Stimulated activated naive CD4-positive, alpha-beta T cell (primary cell): ENCODE measurements at regions not wholly inside any gene's neighbourhood (a gene's known extent, or its start where the extent isn't known, plus 50 kb on each side); places are given as distances from the start of the nearest gene placed in this dataset.
"Not testable (repeated sequence)": the region's sequence is repeated elsewhere in the genome, so short reads cannot be mapped to it uniquely, and the experiment has no call there.

Experiments used
- DNase-seq, 6 experiments: peaks; one replicate each; lab custom pipeline; 2025; lab: John Stamatoyannopoulos, UW

DNA sequence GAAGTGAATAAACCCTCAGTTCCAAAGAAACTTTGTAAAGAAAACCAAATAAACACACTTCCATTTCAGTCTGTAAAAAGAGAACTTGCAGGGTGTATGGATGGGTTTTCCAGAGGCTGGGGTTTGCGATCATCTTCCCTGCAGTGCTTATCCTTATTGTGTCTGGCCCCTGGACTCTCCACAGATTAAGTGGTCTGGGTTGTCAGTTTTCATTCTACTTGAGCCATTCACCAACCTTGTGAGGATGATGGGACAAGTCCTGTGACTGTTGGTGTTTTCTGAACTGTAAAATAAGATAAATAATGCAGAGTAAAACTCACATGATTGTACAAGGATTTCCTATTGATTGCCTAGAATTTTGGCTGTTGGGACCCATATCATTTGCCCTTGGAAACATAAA lies 166.1 kb upstream of the MOCS2 start:
- DNase-seq: no peak

DNA sequence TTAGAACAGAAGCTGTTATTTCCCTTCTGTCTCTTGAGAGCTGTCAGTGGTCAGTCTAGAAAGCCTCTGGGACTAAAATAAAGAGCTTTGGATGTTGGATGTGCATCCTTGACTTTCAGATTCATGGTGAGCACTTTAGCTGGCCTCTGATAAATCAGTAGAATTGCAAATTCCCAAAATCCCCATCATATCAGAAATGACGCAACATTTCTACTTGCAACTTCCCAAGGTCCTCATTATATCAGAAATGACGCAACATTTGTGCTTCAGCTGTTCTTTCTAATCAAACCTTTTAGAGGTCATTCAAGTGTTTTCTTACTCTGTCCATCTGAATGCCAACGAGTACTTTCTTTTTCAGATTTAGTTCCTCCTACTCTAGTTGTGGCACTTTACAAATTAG lies 167.3 kb upstream of the MOCS2 start:
- no peak for DNase-seq

DNA sequence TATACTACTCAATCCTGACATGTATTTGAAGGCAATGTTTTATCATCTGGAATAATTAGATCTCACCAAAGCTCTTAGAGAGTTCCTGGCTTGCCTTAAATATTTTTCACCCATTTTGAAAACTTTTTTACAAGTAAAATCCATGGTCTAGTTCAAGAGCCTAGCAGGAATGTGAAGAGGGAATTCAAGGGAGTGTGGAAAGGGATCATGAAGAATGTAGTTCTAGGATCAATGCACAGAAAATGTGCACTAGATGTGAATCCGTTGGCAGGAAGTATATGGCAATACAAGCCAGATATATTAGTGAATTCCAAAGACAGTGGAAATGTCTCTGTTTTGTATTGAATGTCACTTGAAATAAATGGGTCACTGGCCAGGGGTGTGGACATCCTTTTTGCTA lies 167.9 kb upstream of the MOCS2 start:
- DNase-seq: no peak

DNA sequence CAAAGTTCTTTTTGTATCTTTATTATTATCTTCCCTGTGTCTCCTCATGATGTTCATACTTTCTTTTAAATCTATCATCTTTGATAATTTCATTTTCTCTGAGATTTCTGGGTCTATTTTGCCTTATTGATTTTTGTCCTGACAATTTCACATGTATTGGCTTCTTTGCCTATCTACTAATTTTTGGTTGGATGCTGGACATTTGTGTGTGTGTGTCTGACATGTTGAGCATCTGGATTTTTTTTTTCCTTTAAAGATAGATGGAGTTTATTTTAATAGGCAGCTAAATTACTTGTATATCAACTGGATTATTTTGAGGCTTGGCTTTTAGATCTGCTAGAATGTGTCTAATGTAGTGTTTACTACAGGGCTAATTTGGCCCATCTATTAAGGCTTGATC lies 178.0 kb upstream of the MOCS2 start:
- DNase-seq: no peak

DNA sequence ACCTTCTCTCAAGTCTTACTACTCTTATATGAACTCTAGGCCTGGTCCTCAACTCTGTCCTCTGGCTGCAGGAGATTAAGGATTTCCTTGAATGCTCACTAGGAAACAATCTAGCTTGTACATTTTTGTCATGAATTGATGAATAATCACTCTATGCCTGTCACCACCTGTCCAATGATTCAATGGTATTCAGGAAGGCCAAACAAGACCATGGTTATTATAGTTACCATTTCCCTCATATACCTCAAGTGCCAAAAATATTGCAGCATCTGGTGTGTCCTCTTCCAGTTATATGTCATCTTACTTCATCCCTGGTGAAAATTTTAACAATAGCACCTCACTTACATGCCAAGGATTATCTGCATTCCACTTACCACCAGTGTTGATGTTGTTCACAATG lies 179.0 kb upstream of the MOCS2 start:
- DNase-seq: no peak

DNA sequence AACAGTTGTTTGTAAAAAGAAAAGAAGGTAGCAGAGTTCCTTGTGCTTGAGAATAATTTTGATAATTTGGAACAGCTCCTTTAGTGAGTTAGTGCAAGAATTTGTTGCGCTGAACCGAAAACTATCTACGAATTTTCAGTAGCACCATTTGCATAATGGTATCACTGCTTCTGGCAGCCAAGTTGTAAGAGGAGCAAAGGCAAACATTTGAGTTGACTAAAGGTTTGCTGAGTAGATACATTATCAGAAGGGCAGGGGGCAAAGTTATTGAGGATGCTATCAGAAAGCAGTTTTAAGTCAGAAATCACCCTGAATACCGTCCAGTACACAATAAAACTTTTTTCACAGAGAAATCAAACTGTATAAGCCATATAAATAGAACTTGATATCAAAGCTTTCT lies 181.5 kb upstream of the MOCS2 start:
- DNase-seq: no peak

DNA sequence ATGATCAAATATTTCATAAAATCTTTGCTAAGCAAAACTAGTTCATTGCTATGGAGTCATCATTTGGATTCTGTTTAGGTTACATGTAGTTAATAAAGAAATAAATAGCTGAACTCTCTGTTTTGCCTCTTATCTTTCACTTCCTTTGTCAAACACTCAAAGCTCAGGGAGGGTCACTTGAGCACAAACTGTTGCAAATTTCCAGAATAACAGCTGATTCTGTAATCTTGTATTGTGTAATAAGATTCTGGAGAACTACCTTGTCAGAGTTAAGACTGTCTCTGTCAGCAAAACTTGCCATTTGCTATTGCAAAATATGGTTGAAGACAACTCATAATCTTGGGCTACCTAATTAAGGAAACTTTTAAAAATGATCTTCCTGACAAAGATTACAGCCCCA lies 182.0 kb upstream of the MOCS2 start:
- no peak for DNase-seq

DNA sequence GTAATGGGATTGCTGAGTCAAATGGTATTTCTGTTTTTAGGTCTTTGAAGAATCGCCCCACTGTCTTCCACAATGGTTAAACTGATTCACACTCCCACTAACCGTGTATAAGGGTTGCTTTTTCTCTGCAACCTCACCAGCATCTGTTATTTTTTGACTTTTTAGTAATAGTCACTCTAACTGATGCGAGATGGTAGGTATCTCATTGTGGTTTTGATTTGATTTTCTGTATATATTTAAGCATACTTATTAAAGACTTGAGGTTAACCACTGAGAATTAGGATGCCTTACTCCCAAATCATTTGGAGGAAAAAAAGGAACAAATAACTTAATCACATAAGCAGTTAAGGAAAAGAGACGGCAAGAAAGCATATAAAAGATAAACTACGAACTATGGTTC lies 181.6 kb upstream of the FST start:
- no peak for DNase-seq

DNA sequence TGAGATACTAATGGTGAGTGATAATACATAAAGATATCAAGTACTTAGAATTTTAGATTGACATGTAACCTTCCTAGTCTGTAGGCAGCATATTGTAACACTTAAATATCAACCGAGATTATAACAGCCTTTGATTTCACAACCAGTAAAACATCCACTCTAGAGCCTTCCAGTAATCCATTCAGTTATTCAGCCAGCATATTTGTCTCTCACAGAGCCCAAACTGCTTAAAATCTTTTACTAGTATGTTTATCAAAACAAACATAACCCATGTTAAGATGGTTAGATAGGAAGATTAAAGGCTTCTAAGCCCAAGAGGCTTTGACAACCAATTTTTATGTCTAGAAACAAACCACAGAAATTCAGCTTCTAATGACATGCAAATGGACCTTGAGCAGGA lies 177.9 kb upstream of the FST start:
- DNase-seq: no peak

DNA sequence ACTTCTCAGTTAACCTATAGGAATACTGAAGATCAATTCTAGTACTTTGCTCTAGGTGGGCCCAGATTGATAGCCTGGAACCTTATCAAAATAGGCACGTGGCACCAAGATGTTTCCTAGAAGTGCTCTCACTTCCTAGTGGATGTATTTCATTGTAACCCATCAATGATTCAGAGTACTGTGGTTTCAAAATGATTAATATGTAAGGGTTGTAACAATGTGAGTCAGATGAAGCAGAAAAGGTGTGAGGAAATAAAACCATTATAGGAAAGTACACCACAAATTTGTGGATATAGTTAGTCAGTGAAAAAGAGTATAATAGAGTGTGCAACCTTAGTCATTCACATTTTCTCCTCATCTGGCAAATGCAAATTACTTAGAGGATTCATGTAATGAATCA lies 177.3 kb upstream of the FST start:
- DNase-seq: no peak

DNA sequence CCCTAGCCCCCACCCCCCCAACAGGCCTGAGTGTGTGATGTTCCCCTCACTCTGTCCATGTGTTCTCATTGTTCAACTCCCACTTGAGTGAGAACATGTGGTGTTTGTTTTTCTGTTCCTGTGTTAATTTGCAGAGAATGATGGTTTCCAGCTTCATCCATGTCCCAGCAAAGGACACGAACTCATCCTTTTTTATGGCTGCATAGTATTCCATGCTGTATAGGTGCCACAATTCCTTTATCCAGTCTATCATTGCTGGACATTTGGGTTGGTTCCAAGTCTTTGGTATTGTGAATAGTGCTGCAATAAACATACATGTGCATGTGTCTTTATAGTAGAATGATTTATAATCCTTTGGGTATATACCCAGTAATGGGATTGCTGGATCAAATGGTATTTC lies 175.1 kb upstream of the FST start:
- not testable (repeated sequence) for DNase-seq

DNA sequence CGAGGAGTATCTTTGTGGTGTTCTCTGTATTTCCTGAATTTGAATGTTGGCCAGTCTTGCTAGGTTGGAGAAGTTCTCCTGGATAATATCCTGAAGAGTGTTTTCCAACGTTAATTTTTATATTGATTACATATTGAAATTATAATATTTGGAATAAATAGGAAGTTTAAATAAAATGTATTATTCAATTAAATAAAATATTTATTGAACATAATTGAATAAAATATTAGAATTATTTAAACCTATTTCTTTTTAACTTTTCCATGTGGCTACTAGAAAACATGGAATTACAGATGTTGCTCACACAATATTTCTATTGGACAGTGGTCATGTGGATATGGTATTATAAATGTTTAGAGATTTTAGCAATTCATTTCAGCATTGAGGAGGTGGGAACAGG lies 170.8 kb upstream of the FST start:
- no peak for DNase-seq

DNA sequence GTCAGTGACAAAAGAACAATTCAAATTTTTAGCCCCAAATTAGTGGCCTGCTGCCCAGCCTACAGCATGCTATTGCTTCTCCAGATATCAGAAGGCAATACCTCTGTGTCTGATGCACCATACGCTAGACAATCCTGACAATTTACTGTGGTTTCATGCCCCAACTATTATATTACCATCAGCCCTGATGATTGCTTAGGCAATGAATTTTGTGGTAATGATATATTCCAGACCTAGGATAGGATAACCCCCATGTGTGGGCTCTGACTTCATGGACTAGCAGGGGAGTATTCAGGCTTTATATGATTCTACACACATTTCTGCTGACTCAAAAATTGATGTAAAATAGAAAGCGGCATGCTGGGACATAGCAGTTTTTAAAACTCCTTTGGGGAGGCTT lies 168.7 kb upstream of the FST start:
- no peak for DNase-seq

DNA sequence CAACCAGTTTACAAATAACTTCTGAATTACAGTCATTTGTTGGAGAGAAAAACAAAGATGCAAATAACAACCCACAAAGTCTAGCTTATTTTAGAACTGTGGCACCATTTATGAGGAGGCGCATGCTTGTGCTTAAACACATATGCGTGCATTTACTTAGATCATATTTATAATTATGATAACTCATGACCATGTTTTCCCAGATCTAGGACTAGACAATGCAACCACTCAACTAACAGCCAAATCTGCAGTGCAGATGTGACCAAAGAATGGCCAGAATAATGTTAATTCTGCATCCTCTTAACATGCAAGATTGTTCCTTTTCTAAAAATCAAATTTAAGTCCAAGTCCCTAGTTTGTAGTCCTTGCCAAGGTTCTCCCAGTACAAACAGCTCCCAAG lies 167.3 kb upstream of the FST start:
- no peak for DNase-seq

DNA sequence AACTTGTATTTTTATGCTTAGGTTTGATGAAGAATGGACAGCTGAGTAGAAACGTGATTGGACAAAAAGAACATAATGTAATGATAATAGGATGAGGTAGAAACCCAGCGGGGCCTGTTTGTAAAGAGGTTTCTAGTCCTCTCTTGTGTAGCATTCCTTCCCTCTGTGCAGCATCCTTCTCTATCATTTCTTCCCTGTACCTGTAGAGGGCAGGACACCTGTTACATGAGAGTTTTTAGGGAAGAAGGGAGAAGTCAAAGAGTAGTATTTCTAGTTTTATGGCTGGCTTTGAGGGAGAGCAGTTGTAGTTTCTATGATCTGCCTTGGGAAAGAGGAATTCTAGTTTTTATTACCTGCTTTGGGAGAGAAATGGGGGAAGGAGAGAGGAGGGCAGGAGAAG lies 162.1 kb upstream of the FST start:
- DNase-seq: no peak

DNA sequence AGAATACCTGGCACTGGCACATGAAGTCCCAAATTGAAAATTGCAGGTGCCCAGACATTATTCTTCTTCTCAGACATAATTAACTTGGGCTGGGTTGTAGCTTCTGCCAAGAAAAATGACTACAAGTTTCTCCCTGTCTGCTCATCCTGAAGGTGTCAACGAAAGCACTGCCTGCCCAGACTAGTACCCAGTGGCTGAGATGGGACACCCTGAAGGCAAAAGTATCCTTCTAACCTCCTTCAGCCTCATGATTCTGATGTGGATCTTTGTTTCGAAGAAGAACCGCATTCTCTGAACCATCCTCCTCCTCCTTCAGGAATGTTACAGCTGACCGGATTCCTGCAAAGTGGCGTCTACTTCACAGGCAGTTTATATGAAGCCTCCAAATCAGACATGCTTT lies 161.1 kb upstream of the FST start:
- no peak for DNase-seq

DNA sequence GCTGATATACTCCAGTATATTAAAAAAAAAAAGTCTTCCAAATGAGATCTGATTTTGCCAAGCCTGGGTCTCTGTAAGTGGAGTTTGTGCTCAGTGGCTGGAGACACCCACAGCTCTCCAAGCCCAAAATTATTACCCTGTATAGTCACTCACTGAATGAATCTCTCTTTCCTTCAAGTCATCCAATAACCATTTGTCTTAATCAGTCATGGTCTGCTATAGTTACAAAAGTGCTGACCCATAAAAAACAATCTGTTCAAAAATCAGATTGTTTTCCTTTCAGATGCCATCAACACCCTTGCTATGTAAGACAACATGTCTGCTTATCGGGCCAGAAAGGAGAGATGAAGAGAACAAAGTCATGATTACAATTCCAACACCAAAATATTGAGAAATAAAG lies 159.4 kb upstream of the FST start:
- DNase-seq: no peak

DNA sequence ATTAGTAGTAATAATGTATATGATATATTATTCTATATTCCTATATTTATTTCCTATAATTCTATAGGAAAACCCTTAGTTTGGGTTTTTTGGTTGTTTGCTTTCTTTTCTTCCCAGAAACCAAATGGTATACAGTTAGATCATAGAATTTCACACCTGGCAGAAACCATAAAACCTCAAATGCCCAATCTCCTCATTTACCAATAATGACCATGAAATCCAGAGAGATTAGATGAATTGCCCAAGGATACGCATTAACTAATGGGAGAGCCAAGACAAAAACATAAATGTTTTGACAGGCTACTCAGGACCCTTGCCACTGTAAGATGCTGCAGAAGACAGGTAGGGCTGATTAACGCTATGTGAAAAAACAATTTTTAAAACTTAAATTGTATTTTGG lies 158.7 kb upstream of the FST start:
- DNase-seq: no peak

DNA sequence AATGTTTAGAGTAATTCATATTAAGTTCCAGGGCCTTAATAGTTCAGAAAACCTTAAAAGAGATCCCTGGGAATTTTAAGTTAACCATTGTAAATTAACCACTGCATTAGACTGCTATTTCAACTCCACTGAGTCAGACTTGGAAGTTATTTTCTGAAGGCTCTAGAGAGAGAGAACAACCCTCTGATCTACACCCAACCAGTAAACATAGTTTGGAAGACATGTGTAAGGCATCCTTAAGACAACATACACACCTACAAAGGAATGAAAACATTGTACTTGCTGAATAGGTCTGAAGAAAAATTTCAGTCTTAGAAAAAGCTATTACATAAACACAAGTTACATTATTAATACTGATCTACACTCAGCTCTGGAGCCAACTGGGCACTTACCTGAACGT lies 158.2 kb upstream of the FST start:
- DNase-seq: no peak

DNA sequence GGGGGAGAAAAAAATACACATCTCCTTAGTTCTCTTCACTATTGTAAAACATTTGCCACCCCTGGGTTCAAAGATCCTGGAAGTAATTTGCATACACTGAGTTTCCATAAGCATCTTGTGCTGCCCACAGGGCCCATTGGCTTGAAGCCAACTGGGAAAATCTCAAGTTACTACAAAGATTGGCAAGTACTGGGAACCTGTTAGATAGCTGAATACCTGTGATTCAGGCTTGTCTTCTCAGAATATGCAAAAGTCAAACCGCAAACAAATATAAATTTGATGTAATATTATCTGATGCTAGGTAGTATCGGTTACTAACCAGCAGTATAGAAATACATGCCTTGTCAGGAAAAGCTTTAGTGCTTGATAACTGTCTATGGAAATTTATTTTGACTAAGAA lies 156.9 kb upstream of the FST start:
- DNase-seq: no peak

DNA sequence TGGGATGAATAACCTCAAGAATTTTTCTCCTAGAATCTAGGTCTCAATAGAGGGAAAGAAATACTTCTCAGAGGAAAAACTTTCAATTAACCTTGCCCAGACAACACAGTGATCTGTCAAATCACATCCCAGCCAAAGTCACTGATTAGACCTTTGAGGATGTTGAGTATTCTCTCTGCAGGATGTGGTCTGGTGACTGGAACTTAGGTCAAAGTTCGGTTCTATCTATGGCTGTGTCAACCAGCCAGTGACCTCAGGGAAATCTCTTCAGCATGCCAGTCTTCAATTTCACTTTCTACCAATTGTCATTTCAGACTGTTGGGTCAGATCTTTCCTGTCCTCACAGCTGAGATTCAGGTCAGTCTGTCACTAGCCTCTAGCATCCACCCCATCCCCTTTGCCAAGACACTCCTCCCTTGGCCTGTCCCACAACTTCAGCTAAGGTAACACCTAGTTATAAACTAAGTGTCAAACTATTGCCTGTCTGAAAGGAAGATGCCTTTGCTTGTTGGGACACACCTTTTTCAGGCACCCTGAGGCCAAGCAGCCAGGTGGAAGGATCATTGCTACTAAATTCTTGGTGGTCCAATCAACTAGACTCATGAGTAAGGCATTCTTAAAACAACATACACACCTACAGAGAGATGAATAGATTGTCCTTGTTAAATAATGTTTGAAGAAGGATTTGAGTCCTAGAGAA lies 156.3 kb upstream of the FST start:
- no peak for DNase-seq

DNA sequence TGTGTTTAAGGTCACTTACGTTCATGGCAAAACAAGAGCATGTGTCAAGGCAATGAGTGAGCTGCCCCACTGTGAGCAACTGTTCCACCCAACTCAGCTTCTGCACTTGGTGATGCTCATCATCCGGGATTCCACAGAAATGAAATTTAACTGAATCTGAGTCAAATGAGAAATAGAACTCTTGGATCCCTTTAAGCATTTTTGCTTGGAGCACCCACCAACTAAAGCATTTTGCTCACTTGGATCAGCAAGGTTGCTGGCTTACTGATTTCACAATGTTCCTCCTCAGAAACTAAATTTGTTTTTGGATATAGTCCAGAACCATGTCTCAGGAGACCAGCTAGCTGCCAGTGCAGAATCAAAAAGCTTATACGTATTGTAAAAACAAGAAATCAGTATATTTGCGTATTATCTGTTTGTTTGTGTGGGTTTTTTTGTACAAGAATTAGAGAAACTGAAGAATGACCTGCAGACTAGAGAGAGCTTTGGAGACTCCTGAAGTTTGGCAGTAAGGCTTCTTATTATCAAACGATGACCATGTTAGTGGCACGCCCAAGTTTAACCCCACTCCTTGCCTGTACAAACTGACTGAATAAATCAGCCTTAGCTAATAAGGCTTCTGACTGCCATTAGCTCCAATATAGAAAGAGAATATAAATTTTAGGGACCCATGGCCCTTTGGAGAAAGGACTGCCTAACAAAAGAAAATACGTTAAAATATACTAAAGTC lies 153.8 kb upstream of the FST start:
- DNase-seq: no peak

DNA sequence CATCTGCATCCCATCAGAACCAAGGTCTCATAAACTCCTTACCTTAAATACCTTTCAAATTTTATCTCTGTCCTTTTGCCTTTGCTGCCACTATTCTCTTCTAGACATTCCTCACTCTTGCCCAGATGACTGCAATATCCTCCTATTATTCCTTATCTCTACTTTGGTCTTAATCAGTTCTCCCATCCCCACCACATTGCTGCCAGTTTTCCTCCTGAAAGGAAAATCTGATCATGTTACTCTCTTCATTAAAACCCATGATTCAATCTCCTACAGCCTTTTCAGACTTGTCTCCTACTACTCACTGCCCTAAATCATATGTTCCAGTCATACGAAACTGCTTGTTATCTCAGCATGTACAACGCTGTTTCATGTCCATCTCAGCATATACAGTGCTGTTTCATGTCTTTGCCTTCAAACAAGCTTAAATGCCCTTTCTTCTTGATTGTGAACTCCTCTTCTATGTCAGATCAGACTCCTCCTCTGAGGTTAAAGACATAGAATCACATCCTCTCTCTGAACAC lies 152.6 kb upstream of the FST start:
- no peak for DNase-seq

DNA sequence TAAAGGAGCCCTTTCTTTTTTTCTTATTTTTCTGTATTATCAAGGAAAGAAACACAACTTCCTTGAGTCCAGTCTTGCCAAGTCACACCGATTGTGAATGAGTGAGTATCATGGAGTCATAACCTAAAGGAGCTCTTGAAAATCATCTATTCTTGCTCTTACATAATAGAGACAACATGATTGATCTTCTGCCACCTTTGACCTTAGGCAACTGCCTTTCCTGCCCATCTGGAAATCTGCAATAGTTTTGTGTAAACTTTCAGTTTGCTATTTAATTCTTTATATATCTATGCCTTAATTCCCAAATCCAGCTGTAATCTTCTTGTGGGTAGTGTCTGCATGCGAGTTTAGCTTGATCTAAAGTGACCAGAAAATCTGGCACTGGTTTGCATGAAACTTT lies 149.9 kb upstream of the FST start:
- DNase-seq: no peak
